NCI-H1092 treated with DMSO at 0.1 percent for 48 hours (cell line): ENCODE measurements at regions not wholly inside any gene's neighbourhood (a gene's known extent, or its start where the extent isn't known, plus 50 kb on each side); places are given as distances from the start of the nearest gene placed in this dataset.

ENCODE experiments used
- DNase-seq: peaks from one replicate; lab custom pipeline; 2025; lab: John Stamatoyannopoulos, UW

- DNase-seq: no peak
Measured at GRCh38 chr10:113259576-113260226, 293.2 kb upstream of the HABP2 start.

- no peak for DNase-seq
Measured at GRCh38 chr10:113261161-113261560, 291.7 kb upstream of the HABP2 start.

- no peak for DNase-seq
Measured at GRCh38 chr10:113261611-113262091, 291.2 kb upstream of the HABP2 start.

DNA sequence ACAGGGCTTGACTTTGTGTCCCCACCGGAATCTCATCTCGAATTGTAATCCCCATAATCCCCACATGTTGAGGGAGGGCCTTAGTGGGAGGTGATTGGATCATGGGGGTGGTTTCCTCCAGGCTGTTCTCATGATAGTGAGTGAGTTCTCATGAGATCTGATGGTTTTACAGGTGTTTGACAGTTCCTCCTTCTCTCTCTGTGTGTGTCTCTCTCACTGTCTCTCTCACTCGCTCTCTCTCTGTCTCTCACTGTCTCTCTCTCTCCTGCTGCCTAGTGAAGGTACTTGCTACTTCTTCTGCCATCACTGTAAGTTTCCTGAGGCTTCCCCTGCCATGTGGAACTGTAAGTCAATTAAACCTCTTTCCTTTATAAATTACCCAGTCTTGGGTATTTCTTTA, 289.8 kb upstream of the HABP2 start:
- DNase-seq: no peak

GRCh38 chr10:113264333-113265131, 288.3 kb upstream of the HABP2 start:
- DNase-seq: no peak

DNA sequence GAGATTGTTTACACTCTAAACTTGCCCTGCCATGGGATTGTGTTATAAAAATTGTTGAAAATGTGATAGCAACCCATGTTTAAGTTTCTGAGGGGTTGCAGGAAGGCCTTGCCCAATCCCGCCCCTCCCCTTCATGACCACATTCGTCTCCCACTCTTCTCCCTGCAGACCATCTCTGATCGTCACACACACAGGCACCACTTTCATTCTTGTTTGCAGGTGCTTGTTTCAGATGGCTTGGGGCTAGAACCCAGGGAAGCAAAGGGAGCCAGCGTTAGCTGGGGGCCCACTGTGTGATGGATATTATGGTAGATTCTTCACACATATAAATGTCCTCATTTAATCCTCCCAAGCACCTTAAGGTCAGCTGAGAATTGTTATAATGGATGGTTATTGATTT, 286.7 kb upstream of the HABP2 start:
- no peak for DNase-seq

DNA sequence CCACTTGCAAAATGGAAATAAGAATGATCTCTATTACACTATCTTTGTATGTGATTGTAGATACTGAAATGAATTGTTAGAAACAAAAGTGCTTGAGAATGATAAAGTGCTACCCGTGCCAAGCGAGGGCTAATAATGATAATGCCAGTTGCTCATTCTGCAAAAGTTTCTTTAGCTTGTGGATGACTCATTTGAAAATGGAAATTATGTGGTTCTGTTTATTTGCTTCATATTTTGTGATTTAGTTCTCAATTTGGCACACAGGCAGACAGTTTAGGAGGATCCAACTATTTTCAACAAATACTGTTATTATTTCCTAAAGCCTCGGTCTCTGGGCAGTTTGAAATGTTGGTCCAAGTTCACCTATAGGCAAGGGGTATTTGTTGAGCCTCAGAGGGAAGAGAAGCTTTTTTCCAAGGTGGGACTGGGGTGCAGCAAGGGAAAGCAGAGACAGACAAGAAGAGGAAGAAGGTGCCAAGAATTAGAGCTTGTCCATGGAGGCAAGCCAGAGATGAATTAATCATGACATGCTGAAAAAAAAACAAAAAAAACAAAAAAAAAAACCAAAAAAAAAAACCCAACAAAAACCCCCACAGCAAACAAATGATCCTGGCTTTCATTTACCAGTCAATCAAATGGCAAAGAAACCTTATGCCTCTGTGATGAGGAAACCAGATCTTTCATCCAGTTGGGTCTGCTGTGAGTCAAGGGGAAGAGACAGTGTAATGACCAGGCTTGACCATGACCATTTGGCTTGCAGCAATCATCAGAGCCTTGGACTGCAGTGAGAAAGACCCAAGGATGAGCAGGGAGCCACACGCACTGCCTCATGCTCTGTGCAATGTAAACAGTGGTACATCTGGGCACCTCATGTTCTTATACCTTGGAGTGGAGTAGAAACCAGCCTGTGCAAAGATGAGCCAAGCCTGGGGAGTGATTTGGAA, 285.0 kb upstream of the HABP2 start:
- no peak for DNase-seq

- no peak for DNase-seq
Measured at GRCh38 chr10:113269333-113269732, 283.5 kb upstream of the HABP2 start.

DNA sequence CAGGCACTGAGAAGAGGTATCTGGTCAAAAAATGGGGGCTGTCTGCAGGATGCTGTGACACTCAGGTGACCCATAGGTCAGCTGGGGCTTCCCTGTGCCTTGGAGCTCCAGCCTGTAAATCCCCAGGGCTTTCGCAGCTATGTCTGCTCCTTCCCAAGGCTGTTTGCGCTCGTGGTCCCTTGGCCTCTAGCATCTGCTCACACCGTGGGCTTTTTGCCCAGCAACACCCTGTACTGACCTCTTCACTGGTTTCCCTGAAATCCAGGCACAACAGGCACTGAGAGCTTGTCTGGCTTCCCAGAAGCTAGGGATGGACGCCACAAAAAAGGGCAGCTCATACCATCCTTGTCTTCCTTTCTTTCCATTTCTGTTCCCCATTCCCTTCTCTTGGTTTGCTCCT, 280.3 kb upstream of the HABP2 start:
- DNase-seq: no peak

- DNase-seq: no peak
Measured at GRCh38 chr10:113273181-113274163, 279.4 kb upstream of the HABP2 start.

GRCh38 chr10:113274176-113274829, 278.6 kb upstream of the HABP2 start:
- DNase-seq: no peak

DNA sequence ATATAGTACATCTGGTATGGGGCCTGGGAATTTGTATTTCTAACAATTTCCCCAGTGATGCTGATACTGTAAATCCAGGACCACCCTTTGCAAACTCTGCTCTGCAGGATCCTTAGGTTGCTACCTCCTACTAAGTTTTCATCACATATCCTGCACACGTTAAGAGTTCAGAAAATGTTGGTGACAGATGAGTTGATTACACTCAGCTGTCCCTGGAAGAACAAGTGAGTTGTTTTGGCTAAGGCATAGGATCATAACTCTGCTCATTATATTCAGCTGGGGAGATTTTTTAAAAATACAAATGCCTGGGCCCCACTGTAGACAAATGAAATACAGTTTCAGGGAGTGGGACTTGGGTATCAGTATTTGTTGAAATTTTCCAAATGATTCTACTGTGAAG, 274.6 kb upstream of the HABP2 start:
- no peak for DNase-seq

DNA sequence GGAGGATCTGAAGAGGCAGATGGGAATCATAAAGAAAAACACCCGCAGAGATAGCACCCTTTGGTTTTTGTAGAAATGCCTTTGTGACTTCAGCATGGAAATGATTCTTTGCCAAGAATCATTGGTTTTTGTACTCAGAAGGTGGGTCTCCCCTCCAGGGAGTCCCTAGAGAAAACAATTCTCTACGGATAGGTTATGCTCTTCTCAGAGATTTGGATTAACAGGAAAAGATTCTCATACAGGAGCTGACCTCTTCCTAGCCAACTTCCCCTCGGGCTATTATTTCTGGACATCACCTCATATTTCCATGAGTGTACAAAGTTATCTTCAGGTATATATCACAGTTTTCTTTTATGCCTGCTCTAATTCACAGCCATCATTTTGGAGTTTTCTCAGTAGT, 274.2 kb upstream of the HABP2 start:
- DNase-seq: no peak

DNA sequence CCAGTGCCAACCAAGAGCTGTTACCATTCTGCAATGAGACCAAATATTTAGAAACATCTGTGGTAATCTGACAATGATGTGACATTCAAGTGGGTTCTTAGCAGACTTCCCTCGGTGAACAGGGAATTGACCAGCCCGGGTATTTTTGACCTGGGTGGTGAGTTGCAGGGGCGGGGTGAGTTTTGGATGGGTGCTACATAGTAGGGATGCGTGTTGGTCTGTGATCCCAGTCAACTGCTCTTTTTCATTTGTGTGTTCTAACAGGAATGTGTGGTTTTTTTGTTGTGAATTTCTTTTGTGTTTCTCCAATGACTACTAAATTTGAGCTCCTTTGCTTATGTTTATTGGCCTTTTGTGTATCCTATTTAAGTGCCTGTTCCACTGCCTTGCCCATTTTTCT, 273.6 kb upstream of the HABP2 start:
- DNase-seq: no peak

DNA sequence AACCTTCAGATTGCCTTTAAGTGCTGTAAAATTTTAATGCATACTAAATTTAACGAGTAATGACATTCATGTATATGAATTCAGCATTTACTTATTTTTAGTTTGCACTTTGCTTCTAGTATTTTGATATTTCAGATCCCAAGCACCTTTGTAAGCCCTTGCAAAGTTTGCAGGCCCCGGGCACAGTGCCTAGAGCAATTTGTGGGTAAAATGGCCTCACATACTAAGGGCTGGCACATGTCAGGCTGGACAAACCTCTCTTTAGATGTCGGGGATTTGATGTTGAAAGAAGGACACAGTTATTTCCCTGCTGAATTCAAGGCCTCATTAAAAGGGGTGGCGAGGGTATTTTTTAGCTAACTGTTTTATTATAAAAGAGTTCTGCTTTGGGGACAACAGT, 270.3 kb upstream of the HABP2 start:
- DNase-seq: no peak

DNA sequence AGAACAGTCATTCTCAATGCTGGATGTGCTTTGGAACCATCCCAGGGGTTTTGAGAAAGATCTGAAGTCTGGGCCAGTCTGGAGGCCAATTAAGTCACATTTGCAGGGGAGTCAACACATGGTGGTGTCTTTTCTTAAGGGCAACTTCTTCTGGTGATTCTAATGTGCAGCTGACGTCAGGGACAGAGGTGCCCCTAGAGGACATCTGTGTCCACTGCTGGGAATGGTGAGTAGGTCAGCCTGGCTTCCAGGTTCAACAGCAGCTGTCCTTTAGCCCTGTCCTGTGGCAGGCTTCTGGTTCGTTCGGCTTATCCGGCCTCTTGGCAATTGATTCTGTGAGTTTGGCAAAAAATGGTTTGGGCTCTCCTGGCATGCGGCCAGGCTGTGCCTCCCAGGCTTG, 269.7 kb upstream of the HABP2 start:
- no peak for DNase-seq

DNA sequence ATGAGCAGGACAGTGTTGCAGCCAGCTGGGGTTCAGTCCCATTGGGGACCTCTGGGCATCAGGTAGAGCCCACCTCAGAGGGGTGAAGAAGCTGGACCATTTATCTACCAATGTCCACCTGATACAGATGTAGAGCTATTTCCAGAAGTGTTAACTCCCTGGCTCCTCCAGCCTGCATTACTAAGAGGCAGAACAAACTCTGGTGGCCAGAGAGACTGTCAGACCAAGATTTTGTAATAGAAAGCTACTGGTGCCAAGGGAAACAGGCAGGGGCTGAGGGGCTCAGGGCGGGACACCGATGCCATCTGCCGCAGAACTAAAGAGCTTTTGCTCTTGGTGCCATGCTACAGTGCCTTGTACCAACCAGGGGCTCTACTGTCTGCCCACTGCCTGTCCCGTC, 268.2 kb upstream of the HABP2 start:
- DNase-seq: no peak

DNA sequence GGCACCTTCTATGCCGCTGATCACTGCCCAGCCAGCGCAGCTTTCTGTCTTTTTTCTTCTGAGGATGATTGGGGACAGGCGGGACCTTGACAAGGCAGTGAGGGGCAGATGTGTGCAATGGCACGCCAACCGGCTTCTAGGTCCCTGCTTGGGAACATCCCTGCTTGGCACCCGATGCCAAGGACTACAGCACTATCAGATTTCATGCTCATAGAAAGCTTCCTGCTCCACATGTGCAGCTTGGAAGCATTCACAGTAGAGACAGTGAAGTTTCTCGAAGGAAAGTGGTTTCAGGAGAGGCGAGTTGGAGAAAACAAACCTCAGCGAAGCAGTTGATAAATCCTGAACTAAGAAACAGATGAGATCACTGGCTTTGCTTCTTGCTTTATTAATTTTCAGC, 267.5 kb upstream of the HABP2 start:
- DNase-seq: no peak

DNA sequence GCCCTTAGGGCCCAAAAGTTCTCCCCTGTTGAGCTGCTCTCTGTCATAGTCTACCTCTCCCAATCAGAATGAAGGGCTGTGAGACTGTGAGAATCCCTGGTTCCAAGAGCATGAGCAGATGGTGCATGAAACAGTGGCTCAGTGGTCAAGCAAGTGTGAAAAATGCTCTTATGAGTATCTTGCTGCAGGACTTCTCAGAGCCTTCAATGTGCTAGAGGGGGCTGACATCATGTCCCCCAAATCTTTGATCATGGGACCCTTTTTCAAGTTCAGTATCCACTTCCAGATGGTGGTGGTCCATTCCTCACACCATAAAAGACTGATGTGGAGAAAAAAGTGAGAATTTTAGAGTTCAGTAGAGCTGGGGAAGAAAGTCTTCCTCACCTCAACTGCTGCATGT, 265.3 kb upstream of the HABP2 start:
- no peak for DNase-seq

DNA sequence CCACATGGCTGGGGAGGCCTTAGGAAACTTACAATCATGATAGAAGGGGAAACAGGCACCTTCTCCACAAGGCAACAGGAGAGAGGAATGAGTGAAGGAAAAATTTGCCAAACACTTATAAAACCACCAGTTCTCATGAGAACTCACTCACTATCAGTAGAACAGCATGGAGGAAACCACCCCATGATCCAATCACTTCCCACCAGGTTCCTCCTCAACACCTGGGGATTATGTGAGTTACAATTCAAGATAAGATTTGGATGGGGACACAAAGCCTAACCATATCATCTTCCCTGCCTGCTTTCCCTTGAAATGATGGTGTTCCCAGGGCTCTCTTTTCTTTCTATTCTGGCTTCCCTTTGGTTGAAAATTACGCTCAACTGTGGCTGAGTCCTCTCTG, 262.7 kb upstream of the HABP2 start:
- DNase-seq: no peak

GRCh38 chr10:113291413-113291812, 261.4 kb upstream of the HABP2 start:
- DNase-seq: no peak
